Common myeloid progenitor, CD34-positive (primary cell): ENCODE measurements at regions not wholly inside any gene's neighbourhood (a gene's known extent, or its start where the extent isn't known, plus 50 kb on each side); places are given as distances from the start of the nearest gene placed in this dataset.
A peak's percentile ranks its signal among the peaks of the same experiment; 100 is the strongest.

Experiments
- CTCF ChIA-PET: fragments of 350-600 bp; sonication (Branson Sonifier 250); formaldehyde crosslinking; loops from one replicate; lab custom pipeline; 2021; ENCODE audit warnings: antibody characterized with exemption; lab: Charles Lee
- POLR2A ChIA-PET: fragments of 350-600 bp; sonication (Branson Sonifier 250); formaldehyde crosslinking; loops from one replicate; lab custom pipeline; 2021; ENCODE audit warnings: antibody characterized with exemption; lab: Charles Lee
- DNase-seq, 3 donors: peaks; one replicate each; pipeline versions ENCODE4 v3.0.0 to v3.0.0-alpha.2; 2013
- H3K27ac ChIP-seq, 2 experiments: 1 replicate in 1 of 2; 2 replicates in 1 of 2; pipeline ENCODE4 v1.7.0; 2013; ENCODE audit warnings: inconsistent platforms in 2 of 2, low read length in 2 of 2, mild to moderate bottlenecking in 2 of 2, low read depth in 1 of 2, moderate library complexity in 1 of 2; ENCODE audit not compliant: severe bottlenecking in 2 of 2, insufficient read depth in 1 of 2, poor library complexity in 1 of 2
- H3K27me3 ChIP-seq, 5 experiments: replicated peaks in 2 of 5; 1 replicate in 3 of 5; 2 replicates in 2 of 5; pipeline versions ENCODE4 v1.6.1 to v1.7.0; 2013; ENCODE audit warnings: low read length in 4 of 5, mild to moderate bottlenecking in 2 of 5, moderate library complexity in 2 of 5, inconsistent platforms in 1 of 5; ENCODE audit not compliant: insufficient read depth in 5 of 5, control insufficient read depth in 4 of 5
- H3K36me3 ChIP-seq, 4 experiments: 1 replicate in 2 of 4; 2 replicates in 2 of 4; pipeline versions ENCODE4 v1.6.1 to v1.7.0; 2013; ENCODE audit warnings: low read length in 3 of 4, control low read depth in 1 of 4, mild to moderate bottlenecking in 1 of 4; ENCODE audit not compliant: control insufficient read depth in 4 of 4, insufficient read depth in 4 of 4
- H3K4me1 ChIP-seq, 4 experiments: 1 replicate in 3 of 4; 2 replicates in 1 of 4; pipeline versions ENCODE4 v1.6.1 to v1.7.1; 2013; ENCODE audit warnings: low read length in 3 of 4, mild to moderate bottlenecking in 3 of 4, control low read depth in 1 of 4, inconsistent platforms in 1 of 4, moderate library complexity in 1 of 4; ENCODE audit not compliant: control insufficient read depth in 4 of 4, insufficient read depth in 4 of 4; ENCODE audit errors: control extremely low read depth in 1 of 4
- H3K4me3 ChIP-seq, 7 experiments: 1 replicate in 4 of 7; 2 replicates in 3 of 7; pipeline versions ENCODE4 v1.5.1 to v1.7.0; 2013; ENCODE audit warnings: mild to moderate bottlenecking in 7 of 7, low read length in 6 of 7, moderate library complexity in 6 of 7, inconsistent platforms in 2 of 7, low read depth in 2 of 7, control low read depth in 1 of 7; ENCODE audit not compliant: insufficient read depth in 4 of 7, control insufficient read depth in 1 of 7; ENCODE audit errors: extremely low read depth in 1 of 7
- H3K9me3 ChIP-seq, 5 experiments: 1 replicate in 4 of 5; 2 replicates in 1 of 5; pipeline versions ENCODE4 v1.6.1 to v1.7.1; 2013; ENCODE audit warnings: low read length in 4 of 5, mild to moderate bottlenecking in 2 of 5, inconsistent platforms in 1 of 5, low read depth in 1 of 5, moderate library complexity in 1 of 5; ENCODE audit not compliant: control insufficient read depth in 4 of 5, insufficient read depth in 2 of 5; ENCODE audit errors: control extremely low read depth in 1 of 5
- WGBS: methylation state at CpG from one replicate; pipeline ENCODE4 v1.1.5; 2013; ENCODE audit not compliant: insufficient coverage; 5-methylcytosine and 5-hydroxymethylcytosine counted together

DNA sequence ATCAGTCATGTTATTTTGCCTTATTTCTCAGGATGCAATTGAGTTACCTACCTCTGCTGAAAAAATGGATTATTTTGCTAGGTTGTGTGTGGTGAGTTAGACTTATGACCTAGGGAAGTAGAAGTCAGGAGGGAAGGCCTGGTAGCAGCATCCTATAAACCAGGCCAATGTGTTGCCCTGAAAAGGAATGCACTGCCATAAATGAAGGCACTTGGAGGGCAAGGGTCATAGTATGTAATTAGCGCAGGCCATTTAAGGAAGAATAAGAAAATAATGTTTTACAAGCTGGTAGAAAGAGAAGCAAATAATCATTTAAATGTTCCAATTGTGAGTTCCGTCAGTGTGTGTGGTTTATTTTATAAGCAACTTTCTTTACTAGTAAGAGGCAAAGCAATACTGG lies 698.8 kb downstream of the KCNJ2 start:
- Histone ChIP-seq H3K9me3 (peaks cover 0 to 4% (median 0%) of the 10 kb centered on the region in 5 experiments), H3K27ac (no peak overlapping the region), H3K27me3 (no peaks in the 10 kb centered on the region), H3K4me3 (no peak overlapping the region), H3K4me1 (no peaks in the 10 kb centered on the region), H3K36me3 (no peaks in the 10 kb centered on the region)
- POLR2A ChIA-PET = no interaction called here
- 100% methylated on average over 1 of the region's 2 CpGs for WGBS
- no peak for DNase-seq
- CTCF ChIA-PET = no interaction called here

DNA sequence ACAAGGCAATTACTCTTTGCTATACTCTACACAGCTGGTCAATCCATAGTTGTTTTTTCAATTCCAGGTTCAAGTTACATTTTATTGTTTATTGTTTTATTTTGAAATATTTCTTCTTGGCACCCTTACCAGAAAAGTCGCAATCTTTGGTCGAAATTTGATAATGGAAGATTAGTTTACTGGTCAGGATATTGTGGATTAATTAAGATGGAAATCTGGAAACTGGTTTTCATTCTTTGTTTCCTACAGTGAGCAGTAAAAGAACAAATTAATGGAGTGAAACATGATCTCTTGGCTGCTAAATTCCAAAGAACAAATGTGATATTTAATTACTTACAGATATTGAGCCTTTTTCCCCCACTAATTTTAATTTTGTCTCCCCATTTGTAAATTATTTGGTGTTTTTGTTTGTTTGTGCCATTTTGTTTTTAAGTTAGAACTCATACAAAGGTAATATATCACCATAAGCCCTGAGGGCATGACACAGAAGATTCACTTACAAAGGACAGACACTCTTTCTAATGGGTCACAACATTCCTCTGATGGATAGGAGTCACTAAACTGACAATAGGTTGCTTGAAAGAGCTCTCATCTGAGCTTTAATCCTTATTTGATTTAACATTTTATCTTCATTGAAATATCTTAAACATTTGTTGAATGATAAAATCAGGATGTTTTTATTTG lies 700.2 kb downstream of the KCNJ2 start:
- 85% methylated on average over 2 of the region's 2 CpGs for WGBS
- POLR2A ChIA-PET = no interaction called here
- Histone ChIP-seq H3K4me1 (no peaks in the 10 kb centered on the region), H3K27ac (no peak overlapping the region), H3K36me3 (no peaks in the 10 kb centered on the region), H3K9me3 (peaks cover 0 to under 1% (median 0%) of the 10 kb centered on the region in 5 experiments), H3K27me3 (no peaks in the 10 kb centered on the region), H3K4me3 (no peak overlapping the region)
- DNase-seq = no peak
- CTCF ChIA-PET = no interaction called here

DNA sequence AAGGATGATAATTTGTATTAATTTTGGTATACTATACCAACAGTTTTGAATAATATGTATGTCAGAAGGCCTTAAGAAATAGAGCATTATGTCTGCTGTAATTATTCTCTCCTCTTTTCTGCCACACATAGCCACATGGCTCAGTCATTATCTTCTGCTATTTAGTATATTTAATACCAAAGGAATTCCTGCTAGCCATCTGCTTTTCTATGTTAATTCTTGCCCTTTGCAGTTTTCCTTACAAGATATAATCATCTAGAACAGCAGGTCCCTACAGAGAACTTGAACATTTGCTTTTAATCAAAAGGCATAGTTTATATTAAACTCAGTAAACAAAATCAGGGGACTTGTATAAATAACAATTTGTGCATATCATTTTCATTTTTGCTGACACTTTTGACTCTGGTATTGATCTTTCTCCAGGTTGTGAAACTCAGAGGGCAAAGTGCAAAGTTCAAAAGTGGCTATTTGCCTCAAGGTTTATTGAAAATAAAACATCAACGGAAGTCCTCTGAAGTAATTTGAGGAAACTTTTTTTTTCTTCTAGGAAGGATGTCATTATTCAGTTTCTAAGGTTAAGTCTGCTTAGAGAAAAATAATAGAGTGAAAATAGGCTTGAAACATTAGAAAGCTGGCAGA lies 702.0 kb downstream of the KCNJ2 start:
- Histone ChIP-seq H3K4me1 (no peaks in the 10 kb centered on the region), H3K4me3 (no peak overlapping the region), H3K9me3 (no peaks in the 10 kb centered on the region), H3K27me3 (no peaks in the 10 kb centered on the region), H3K27ac (no peak overlapping the region), H3K36me3 (no peaks in the 10 kb centered on the region)
- WGBS = no CpG with 5 or more reads among the region's 1 CpG
- ChIA-PET POLR2A (no interaction called here), CTCF (no interaction called here)
- DNase-seq = no peak

DNA sequence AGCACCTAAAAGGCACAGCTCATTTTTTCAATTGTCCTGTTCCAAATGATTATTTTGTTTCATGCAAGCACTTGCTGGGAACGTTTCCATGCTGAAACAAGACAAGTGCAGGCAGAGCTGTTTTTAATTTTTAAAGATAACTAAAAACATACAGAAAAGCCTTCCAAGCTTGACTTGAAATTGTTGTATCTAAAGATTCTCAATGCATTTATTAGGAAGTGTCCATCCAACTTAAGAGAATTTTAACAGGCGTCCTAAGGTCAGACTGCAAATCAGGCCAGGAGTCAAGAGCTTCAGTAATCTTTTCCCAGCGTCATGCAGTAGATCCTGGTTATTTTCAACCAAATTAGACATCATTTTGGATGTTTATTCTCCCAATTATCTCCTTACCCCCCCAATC lies 702.8 kb downstream of the KCNJ2 start:
- Histone ChIP-seq H3K27ac (no peak overlapping the region), H3K4me3 (no peak overlapping the region), H3K9me3 (no peaks in the 10 kb centered on the region), H3K4me1 (no peaks in the 10 kb centered on the region), H3K27me3 (no peaks in the 10 kb centered on the region), H3K36me3 (no peaks in the 10 kb centered on the region)
- ChIA-PET POLR2A (no interaction called here), CTCF (no interaction called here)
- WGBS = 100% methylated on average over 1 of the region's 3 CpGs
- no peak for DNase-seq

DNA sequence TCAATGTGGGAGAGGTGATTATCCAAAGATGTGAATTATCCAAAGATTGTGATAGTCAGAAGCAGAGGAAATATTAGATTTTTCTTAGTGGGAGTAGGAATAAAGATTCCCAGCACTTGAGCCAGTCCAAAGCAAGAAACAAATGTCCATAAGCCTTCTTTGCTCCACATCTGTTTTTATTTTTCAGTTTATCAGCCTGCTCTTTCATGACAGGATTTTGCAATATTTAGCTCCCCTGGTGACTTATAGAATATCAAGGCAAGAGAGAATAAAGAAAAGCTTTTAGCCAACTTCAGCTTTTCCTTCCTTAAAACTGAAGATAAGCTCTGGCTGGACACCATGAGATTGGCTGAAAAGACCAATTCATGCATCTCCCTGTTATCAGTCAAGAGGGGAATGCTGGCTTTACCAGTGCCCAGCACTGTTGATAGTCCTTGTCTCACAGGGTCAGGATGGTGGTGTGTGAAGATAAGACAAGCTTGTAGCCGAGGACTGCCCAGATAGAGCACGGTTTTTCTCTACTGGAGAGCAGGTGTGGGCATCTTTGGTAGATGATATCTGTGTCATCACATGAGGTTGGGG lies 706.5 kb downstream of the KCNJ2 start:
- CTCF ChIA-PET = no interaction called here

DNA sequence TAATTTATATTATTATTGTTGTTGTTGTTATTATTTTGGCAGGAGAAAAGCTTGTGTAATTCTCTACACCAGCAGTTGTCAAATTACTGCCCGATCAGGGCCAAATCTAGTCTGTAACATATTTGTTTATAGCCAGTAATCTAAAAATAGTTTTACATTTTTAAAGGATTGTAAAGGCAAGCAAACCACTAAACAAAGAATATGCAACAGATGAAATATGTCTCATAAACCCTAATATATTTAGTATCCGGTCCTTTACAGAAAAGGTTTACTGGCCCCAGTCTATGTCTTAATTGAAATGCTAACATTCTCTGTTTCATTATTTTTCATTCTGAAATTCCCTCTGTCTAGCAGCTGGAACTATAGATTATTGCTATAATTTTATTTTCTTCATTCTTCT lies 709.5 kb downstream of the KCNJ2 start:
- ChIA-PET POLR2A (no interaction called here), CTCF (no interaction called here)
- no peaks in the 10 kb centered on the region for H3K27me3 ChIP-seq
- H3K9me3 ChIP-seq = no peaks in the 10 kb centered on the region
- no peaks in the 10 kb centered on the region for H3K4me1 ChIP-seq
- no peak overlapping the region for H3K4me3 ChIP-seq
- WGBS = no CpG with 5 or more reads among the region's 2 CpGs
- no peak for DNase-seq
- H3K27ac ChIP-seq = no peak overlapping the region
- H3K36me3 ChIP-seq = no peaks in the 10 kb centered on the region

More for the DNA sequence above, 706.5 kb downstream of the KCNJ2 start:
- Histone ChIP-seq H3K4me3 (no peak overlapping the region), H3K27me3 (no peaks in the 10 kb centered on the region), H3K36me3 (no peaks in the 10 kb centered on the region), H3K4me1 (no peaks in the 10 kb centered on the region), H3K9me3 (no peaks in the 10 kb centered on the region), H3K27ac (no peak overlapping the region)
- 83% methylated on average over 2 of the region's 2 CpGs for WGBS
- POLR2A ChIA-PET = no interaction called here
- DNase-seq = peak in 1 of 3 donors; percentile 4

DNA sequence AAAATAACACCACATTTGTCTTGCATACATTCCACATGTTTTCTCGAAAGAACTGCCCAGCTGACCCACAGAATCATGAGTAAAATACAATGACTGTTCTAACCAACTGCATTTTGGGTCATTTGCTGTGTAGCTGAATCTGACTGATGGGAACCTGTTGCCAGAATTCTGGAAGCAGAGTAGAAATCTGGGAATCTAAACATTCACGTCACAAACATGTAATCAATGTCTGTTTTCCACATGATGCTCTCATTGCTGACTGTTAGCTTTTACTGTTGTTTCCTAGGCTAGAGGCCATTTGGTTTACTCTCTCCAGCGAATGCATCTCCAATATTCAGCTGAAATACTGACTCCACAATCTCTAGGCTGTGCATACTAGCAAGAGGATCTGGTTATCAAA lies 710.1 kb downstream of the KCNJ2 start:
- 93% methylated on average over 3 of the region's 3 CpGs for WGBS
- DNase-seq = no peak
- POLR2A ChIA-PET = no interaction called here

More for the DNA sequence above, 710.1 kb downstream of the KCNJ2 start:
- Histone ChIP-seq H3K27me3 (no peaks in the 10 kb centered on the region), H3K9me3 (no peaks in the 10 kb centered on the region), H3K4me3 (no peak overlapping the region), H3K27ac (no peak overlapping the region), H3K36me3 (no peaks in the 10 kb centered on the region), H3K4me1 (no peaks in the 10 kb centered on the region)
- CTCF ChIA-PET = no interaction called here
